WTC11 (cell line): ENCODE measurements at regions not wholly inside any gene's neighbourhood (a gene's known extent, or its start where the extent isn't known, plus 50 kb on each side); places are given as distances from the start of the nearest gene placed in this dataset.

ENCODE experiments used
- KAT7 ChIP-seq: sonication (generic); formaldehyde crosslinking; IDR thresholded peaks from 2 replicates; pipeline ENCODE4 v1.8.1; 2023; ENCODE audit warnings: missing genetic modification reagents, mild to moderate bottlenecking, borderline replicate concordance
- NFE2L1 ChIP-seq: sonication (generic); formaldehyde crosslinking; IDR thresholded peaks from 2 replicates; pipeline ENCODE4 v1.8.1; 2023; ENCODE audit warnings: missing genetic modification reagents
- TF ChIP-seq, protein P1 (sequence below): fragments of 200-600 bp; IDR thresholded peaks from 2 replicates; pipeline ENCODE4 v1.8.0; 2022; ENCODE audit warnings: antibody characterized with exemption

DNA sequence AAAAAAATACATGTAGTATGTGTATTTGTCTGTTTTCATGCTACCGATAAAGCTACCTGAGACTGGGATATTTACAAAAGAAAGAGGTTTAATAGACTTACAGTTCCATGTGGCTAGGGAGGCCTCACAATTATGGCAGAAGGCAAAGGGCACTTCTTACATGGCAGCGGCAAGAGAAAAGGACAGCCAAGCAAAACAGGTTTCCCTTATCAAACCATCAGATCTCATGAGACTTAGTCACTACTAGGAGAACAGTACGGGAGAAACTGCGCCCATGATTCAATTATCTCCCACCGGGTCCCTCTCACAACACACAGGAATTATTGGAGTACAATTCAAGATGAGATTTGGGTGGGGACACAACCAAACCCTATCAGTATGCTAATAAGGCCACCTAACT lies 137.0 kb upstream of the ELOVL6 start:
- TF ChIP-seq KAT7 (no peak), NFE2L1 (CRISPR knock-in tag) (no peak)
- TF ChIP-seq, protein P1, sequence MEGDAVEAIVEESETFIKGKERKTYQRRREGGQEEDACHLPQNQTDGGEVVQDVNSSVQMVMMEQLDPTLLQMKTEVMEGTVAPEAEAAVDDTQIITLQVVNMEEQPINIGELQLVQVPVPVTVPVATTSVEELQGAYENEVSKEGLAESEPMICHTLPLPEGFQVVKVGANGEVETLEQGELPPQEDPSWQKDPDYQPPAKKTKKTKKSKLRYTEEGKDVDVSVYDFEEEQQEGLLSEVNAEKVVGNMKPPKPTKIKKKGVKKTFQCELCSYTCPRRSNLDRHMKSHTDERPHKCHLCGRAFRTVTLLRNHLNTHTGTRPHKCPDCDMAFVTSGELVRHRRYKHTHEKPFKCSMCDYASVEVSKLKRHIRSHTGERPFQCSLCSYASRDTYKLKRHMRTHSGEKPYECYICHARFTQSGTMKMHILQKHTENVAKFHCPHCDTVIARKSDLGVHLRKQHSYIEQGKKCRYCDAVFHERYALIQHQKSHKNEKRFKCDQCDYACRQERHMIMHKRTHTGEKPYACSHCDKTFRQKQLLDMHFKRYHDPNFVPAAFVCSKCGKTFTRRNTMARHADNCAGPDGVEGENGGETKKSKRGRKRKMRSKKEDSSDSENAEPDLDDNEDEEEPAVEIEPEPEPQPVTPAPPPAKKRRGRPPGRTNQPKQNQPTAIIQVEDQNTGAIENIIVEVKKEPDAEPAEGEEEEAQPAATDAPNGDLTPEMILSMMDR, result no peak
